SK-N-SH treated with all-trans-retinoic acid at 6 μM for 48 hours (cell line): ENCODE measurements at regions not wholly inside any gene's neighbourhood (a gene's known extent, or its start where the extent isn't known, plus 50 kb on each side); places are given as distances from the start of the nearest gene placed in this dataset.

Source experiments
- TCF4 ChIP-seq: fragments of 250-450 bp; sonication (Bioruptor Pico); IDR thresholded peaks from 2 replicates; pipeline ENCODE4 v1.8.0; 2021; ENCODE audit warnings: mild to moderate bottlenecking, moderate library complexity, borderline replicate concordance
- ZNF70 ChIP-seq: fragments of 450-650 bp; formaldehyde crosslinking; IDR thresholded peaks from 2 replicates; pipeline ENCODE4 v1.5.0; 2020; ENCODE audit warnings: mild to moderate bottlenecking, moderate library complexity

DNA sequence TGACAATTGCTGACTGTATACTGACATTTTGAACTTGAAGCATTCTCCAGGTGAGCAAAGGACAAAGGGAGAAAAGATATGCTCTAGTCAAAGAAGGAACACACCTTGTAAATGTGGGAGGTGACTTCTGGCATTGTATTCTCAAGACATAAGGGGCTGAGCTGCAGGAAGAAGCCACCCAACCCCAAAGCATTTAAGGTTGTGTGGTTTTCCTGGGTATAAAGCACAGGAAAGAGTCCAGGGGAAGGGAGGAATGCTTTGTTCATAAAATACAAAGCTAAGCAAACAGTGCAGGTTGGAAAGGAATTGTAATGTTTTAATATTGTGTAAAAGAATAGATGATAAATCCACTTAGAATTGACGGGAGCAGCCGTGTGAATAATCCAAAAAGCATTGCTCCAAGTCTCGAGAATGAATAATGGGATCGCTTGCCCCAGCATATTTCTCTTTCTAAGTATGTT, 102.4 kb upstream of the LRIG1 start:
- no peak for TF ChIP-seq ZNF70 (CRISPR knock-in tag)
- TF ChIP-seq TCF4 (CRISPR knock-in tag): no peak
